ENCODE measurements at regions not wholly inside any gene's neighbourhood (a gene's known extent, or its start where the extent isn't known, plus 50 kb on each side); places are given as distances from the start of the nearest gene placed in this dataset.

DNA sequence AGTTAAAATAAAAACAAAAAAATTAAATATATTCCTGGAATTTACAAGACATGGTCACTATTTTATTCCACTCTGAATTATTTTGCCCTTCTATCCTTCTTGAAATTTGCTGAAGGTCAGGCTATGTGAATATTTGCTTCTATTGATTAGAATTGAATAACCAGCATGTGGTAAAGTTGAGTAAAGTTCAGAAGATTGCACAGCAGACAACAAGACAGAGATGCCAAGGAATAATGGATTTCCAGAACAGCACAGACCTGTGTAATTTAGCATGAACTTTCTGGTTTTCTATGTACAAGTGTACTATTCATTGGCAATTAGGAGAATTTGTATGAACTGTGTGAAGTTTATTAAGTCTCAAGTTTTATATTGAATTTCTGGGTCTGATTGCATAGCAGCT is 352.4 kb downstream of the TBC1D32 start:
- CTCF ChIA-PET = no interaction called here
- TF ChIP-seq, protein P1, sequence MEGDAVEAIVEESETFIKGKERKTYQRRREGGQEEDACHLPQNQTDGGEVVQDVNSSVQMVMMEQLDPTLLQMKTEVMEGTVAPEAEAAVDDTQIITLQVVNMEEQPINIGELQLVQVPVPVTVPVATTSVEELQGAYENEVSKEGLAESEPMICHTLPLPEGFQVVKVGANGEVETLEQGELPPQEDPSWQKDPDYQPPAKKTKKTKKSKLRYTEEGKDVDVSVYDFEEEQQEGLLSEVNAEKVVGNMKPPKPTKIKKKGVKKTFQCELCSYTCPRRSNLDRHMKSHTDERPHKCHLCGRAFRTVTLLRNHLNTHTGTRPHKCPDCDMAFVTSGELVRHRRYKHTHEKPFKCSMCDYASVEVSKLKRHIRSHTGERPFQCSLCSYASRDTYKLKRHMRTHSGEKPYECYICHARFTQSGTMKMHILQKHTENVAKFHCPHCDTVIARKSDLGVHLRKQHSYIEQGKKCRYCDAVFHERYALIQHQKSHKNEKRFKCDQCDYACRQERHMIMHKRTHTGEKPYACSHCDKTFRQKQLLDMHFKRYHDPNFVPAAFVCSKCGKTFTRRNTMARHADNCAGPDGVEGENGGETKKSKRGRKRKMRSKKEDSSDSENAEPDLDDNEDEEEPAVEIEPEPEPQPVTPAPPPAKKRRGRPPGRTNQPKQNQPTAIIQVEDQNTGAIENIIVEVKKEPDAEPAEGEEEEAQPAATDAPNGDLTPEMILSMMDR (conservative IDR thresholded peaks at IDR 0.05; ENCODE audit: low read depth, low read length) = no peak
- no peak for TF ChIP-seq EZH2 (IDR thresholded peaks at IDR 0.05; ENCODE audit: borderline replicate concordance, low read depth, low read length, poor library complexity, severe bottlenecking)

DNA sequence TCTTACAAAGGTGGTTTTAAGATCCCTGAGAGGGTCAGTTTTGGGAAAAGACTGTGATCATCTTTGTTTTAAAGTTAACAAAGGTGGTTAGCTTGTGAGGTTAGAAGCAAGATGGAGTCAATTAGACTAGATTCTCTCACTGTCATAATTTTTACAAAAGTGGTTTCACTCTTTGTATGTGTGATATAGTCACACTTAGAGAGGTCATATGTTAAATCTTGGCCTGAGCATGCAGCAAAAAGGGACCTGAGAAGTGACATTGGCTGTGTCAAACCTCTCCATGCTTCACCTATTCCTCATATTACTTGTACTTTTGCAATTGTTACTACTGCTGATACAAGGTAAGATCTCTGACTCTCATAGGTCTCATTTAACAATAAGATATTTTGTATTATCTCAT is 368.0 kb downstream of the TBC1D32 start:
- BruUV-seq (replicated peaks) = no TSS peak
- ChIA-PET POLR2A (ENCODE audit: low non-redundant PET) (no interaction called here), CTCF (no interaction called here)
- Histone ChIP-seq H3K27me3 (replicated peaks; ENCODE audit: insufficient read depth, low read depth, low read length, poor library complexity) (no peaks in the 10 kb centered on the region), H3K27ac (ENCODE audit: low read depth, low read length, poor library complexity, severe bottlenecking) (no peak overlapping the region), H3K4me3 (ENCODE audit: low read depth, low read length, poor library complexity, severe bottlenecking) (no peak overlapping the region), H3K9me3 (ENCODE audit: low read depth, low read length, poor library complexity, severe bottlenecking) (no peaks in the 10 kb centered on the region), H3K36me3 (ENCODE audit: insufficient read depth, low read length, poor library complexity, severe bottlenecking) (no peaks in the 10 kb centered on the region), H3K4me1 (ENCODE audit: insufficient read depth, low read length, poor library complexity, severe bottlenecking) (no peaks in the 10 kb centered on the region)
- TF ChIP-seq EZH2 (IDR thresholded peaks at IDR 0.05; ENCODE audit: borderline replicate concordance, low read depth, low read length, poor library complexity, severe bottlenecking) = no peak
- TF ChIP-seq, protein P1 (conservative IDR thresholded peaks at IDR 0.05; ENCODE audit: low read depth, low read length) = no peak
- intact Hi-C loops (cut with micrococcal nuclease; ENCODE audit: unreplicated experiment) = no loop called here
- no peak for DNase-seq (ENCODE audit: low spot score)

More for the DNA sequence above, 352.4 kb downstream of the TBC1D32 start:
- DNase-seq (ENCODE audit: low spot score) = no peak
- H3K4me1 ChIP-seq (ENCODE audit: insufficient read depth, low read length, poor library complexity, severe bottlenecking) = no peaks in the 10 kb centered on the region
- POLR2A ChIA-PET (ENCODE audit: low non-redundant PET) = no interaction called here
- BruUV-seq (replicated peaks) = no TSS peak
- intact Hi-C loops (cut with micrococcal nuclease; ENCODE audit: unreplicated experiment) = no loop called here
- no peaks in the 10 kb centered on the region for H3K36me3 ChIP-seq (ENCODE audit: insufficient read depth, low read length, poor library complexity, severe bottlenecking)
- H3K9me3 ChIP-seq (ENCODE audit: low read depth, low read length, poor library complexity, severe bottlenecking) = no peaks in the 10 kb centered on the region
- H3K4me3 ChIP-seq (ENCODE audit: low read depth, low read length, poor library complexity, severe bottlenecking) = no peak overlapping the region
- H3K27me3 ChIP-seq (replicated peaks; ENCODE audit: insufficient read depth, low read depth, low read length, poor library complexity) = no peaks in the 10 kb centered on the region
- no peak overlapping the region for H3K27ac ChIP-seq (ENCODE audit: low read depth, low read length, poor library complexity, severe bottlenecking)

DNA sequence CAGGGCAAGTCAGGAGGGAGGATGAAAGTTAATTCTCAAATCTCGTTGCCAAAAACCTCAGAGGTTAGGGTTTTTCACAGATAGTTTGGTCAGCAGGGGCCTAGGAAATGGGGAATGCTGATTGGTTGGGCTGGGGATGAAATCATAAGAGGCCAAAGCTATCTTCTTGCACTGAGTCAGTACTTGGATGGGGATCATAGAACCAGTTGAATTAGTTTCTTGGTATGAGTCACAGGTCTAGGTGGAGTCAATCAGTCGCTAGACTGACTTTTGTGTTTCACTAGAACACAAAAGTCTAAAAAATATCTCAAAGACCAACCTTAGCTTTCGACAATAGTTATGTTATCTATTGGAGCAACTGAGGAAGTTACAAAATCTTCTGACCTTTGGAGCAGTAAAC is 368.5 kb downstream of the TBC1D32 start:
- no peak overlapping the region for H3K4me3 ChIP-seq (ENCODE audit: low read depth, low read length, poor library complexity, severe bottlenecking)
- H3K4me1 ChIP-seq (ENCODE audit: insufficient read depth, low read length, poor library complexity, severe bottlenecking) = no peaks in the 10 kb centered on the region
- POLR2A ChIA-PET (ENCODE audit: low non-redundant PET) = no interaction called here
- H3K27me3 ChIP-seq (replicated peaks; ENCODE audit: insufficient read depth, low read depth, low read length, poor library complexity) = no peaks in the 10 kb centered on the region
- TF ChIP-seq EZH2 (IDR thresholded peaks at IDR 0.05; ENCODE audit: borderline replicate concordance, low read depth, low read length, poor library complexity, severe bottlenecking) = no peak
- TF ChIP-seq, protein P1 (conservative IDR thresholded peaks at IDR 0.05; ENCODE audit: low read depth, low read length) = no peak
- CTCF ChIA-PET = no interaction called here
- H3K36me3 ChIP-seq (ENCODE audit: insufficient read depth, low read length, poor library complexity, severe bottlenecking) = no peaks in the 10 kb centered on the region
- H3K27ac ChIP-seq (ENCODE audit: low read depth, low read length, poor library complexity, severe bottlenecking) = no peak overlapping the region
- DNase-seq (ENCODE audit: low spot score) = no peak
- intact Hi-C loops (cut with micrococcal nuclease; ENCODE audit: unreplicated experiment) = no loop called here
- no peaks in the 10 kb centered on the region for H3K9me3 ChIP-seq (ENCODE audit: low read depth, low read length, poor library complexity, severe bottlenecking)
- BruUV-seq (replicated peaks) = no TSS peak
